ENCODE measurements at regions not wholly inside any gene's neighbourhood (a gene's known extent, or its start where the extent isn't known, plus 50 kb on each side); places are given as distances from the start of the nearest gene placed in this dataset.
A peak's percentile ranks its signal among the peaks of the same experiment; 100 is the strongest.

DNA sequence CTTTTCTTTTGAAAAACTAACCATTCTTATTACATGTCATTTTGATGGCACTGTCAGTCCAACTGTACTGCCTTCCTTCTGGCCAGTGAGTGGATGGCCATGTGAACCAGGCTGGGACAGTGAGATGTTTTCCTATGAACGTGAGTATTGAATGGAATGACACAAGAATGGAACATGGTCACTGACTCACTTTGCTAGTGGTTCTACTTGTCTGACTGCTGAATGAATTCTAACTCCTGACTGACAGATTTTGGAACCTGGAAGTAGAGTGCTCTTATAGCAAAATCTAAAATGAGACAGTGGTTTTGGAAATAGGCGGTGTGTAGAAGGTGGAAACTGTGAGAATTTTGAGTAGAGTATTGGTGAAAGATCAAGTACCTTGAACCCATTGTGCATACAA is 606.9 kb upstream of the KCNMB2 start:
- H3K27me3 ChIP-seq: no peaks in the 10 kb centered on the region
- H3K9me3 ChIP-seq: no peaks in the 10 kb centered on the region
- ATAC-seq (no peak), DNase-seq (no peak)
- TF ChIP-seq, protein P1, sequence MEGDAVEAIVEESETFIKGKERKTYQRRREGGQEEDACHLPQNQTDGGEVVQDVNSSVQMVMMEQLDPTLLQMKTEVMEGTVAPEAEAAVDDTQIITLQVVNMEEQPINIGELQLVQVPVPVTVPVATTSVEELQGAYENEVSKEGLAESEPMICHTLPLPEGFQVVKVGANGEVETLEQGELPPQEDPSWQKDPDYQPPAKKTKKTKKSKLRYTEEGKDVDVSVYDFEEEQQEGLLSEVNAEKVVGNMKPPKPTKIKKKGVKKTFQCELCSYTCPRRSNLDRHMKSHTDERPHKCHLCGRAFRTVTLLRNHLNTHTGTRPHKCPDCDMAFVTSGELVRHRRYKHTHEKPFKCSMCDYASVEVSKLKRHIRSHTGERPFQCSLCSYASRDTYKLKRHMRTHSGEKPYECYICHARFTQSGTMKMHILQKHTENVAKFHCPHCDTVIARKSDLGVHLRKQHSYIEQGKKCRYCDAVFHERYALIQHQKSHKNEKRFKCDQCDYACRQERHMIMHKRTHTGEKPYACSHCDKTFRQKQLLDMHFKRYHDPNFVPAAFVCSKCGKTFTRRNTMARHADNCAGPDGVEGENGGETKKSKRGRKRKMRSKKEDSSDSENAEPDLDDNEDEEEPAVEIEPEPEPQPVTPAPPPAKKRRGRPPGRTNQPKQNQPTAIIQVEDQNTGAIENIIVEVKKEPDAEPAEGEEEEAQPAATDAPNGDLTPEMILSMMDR (IDR thresholded peaks at IDR 0.05): no peak
- intact Hi-C loops (cut with DNase I): no loop called here
- peaks cover 0 to 9% of the 10 kb centered on the region in 2 donors for H3K4me1 ChIP-seq
- H3K4me3 ChIP-seq: no peak overlapping the region
- H3K36me3 ChIP-seq: no peaks in the 10 kb centered on the region
- no peak overlapping the region for H3K27ac ChIP-seq

DNA sequence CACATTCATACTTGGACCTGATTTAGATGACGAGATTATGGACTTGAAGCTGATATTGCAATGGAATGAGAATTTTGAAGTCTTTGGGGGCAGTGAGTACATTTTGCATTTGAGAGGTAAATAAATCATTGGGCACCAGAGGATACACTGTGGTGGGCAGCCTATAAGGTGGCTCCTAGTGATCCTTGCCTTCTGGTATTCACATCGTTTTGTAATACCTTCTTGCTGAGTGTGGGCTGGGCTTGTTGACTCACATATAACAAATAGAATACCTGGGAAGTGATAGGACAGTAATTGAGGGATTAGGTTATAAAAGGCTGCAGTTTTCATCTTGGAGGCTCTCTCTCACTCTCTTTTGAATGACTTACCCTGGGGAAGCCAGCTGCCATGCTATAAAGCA is 605.5 kb upstream of the KCNMB2 start:
- intact Hi-C loops (cut with DNase I): no loop called here
- Histone ChIP-seq H3K4me3 (no peak overlapping the region), H3K36me3 (no peaks in the 10 kb centered on the region), H3K27me3 (no peaks in the 10 kb centered on the region), H3K27ac (no peak overlapping the region), H3K9me3 (no peaks in the 10 kb centered on the region), H3K4me1 (peaks cover 0 to 9% of the 10 kb centered on the region in 2 donors)
- TF ChIP-seq, protein P1 (IDR thresholded peaks at IDR 0.05): no peak
- DNase-seq: no peak
- peak; percentile 55 for ATAC-seq

DNA sequence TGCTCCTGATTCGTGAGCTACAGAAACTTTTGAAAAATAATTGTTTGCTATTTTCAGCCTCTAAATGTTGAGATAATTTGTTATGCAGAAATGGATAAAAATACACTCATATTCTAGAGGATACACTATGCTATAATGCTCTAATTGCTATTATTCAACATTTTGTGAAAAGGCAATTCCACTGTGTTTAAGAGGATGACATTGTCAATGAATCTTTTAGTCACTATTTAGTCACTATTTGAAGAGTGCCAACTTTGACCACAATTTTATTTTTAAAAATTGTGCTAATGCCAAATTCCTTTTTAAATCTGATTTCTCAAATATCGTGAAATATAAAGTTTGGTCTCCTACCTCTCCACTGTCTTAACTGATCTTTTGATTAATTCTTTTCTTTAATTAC is 604.9 kb upstream of the KCNMB2 start:
- Histone ChIP-seq H3K4me1 (peaks cover 0 to 9% of the 10 kb centered on the region in 2 donors), H3K4me3 (no peak overlapping the region), H3K9me3 (no peaks in the 10 kb centered on the region), H3K36me3 (no peaks in the 10 kb centered on the region), H3K27me3 (no peaks in the 10 kb centered on the region), H3K27ac (no peak overlapping the region)
- TF ChIP-seq, protein P1 (IDR thresholded peaks at IDR 0.05): no peak
- intact Hi-C loops (cut with DNase I): no loop called here
- DNase-seq (no peak), ATAC-seq (no peak)

DNA sequence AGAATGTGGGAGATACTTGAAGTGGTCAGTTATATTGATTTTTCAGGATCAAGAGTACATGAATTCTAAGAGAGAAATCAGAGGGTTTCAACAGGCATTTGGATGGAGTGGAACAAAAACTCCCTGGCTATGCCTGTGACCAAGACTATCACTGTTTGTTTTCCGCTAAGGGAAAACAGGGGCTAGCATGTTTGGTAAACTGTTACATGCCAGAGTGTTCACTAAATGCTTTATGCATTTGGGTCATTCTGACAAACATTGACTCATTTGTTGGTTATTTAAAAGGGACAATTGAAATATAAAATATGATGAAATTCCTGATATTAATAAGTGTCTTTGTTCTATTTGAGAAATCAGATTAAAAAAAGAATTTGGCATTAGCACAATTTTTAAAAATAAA is 603.9 kb upstream of the KCNMB2 start:
- DNase-seq (no peak), ATAC-seq (no peak)
- H3K9me3 ChIP-seq: no peaks in the 10 kb centered on the region
- intact Hi-C loops (cut with DNase I): no loop called here
- no peak overlapping the region for H3K27ac ChIP-seq
- TF ChIP-seq, protein P1 (IDR thresholded peaks at IDR 0.05): no peak
- peaks cover 0 to 9% of the 10 kb centered on the region in 2 donors for H3K4me1 ChIP-seq
- H3K27me3 ChIP-seq: no peaks in the 10 kb centered on the region
- H3K4me3 ChIP-seq: no peak overlapping the region
- no peaks in the 10 kb centered on the region for H3K36me3 ChIP-seq

DNA sequence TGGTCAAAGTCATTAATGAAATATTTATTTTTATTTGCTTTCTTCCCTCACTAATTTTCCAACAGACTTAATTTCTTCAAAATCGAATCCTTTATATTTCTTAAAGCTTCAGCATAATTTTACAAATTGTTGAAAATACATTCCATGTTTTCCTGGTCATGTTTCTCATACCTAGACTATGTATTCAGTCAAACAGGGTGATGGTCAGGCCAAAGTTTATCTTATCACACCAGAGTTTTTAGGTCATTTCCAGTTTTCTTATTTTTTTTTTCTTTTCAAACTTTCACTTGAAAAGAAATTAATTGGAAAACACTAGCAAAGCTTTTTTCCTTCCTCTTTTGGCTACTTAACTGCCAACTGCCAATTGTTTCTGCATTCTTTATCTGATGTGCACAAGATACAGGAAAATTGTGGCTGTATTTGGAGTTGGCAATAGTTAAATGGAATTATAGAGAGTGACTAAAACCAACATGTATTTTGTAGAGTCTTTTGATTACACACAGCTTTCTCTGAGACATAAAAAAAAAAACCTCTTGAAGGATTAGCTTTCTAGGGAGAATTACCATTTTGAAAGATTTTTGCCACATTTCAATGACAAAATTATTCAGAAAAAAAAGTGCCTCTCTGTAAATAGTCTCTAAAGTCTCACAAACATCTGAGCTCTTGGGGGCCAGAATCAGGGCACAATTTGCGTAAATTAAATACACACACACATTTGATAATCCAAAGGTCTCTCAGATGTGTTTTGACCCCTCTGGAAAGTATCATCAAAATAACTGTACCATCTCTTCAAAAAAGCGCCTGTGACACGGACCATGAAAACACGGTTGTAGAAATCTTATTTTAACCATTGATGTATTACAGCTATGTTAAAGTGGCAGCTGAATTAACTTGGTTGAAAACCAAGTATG is 603.2 kb upstream of the KCNMB2 start:
- H3K4me1 ChIP-seq: peaks cover 0 to 9% of the 10 kb centered on the region in 2 donors
- no peaks in the 10 kb centered on the region for H3K36me3 ChIP-seq
- ATAC-seq: no peak
- no peak for DNase-seq
- intact Hi-C loops (cut with DNase I): no loop called here
- no peaks in the 10 kb centered on the region for H3K9me3 ChIP-seq
- H3K27me3 ChIP-seq: no peaks in the 10 kb centered on the region
- H3K27ac ChIP-seq: no peak overlapping the region
- TF ChIP-seq, protein P1 (IDR thresholded peaks at IDR 0.05): no peak
- H3K4me3 ChIP-seq: no peak overlapping the region
